BJ (cell line): ENCODE measurements at regions not wholly inside any gene's neighbourhood (a gene's known extent, or its start where the extent isn't known, plus 50 kb on each side); places are given as distances from the start of the nearest gene placed in this dataset.

Experiments used
- CTCF ChIA-PET: fragments of 350-600 bp; formaldehyde crosslinking; extraction: SDS; loops from one replicate; lab custom pipeline; 2021; ENCODE audit warnings: antibody characterized with exemption, inconsistent platforms; lab: Yijun Ruan, JAX
- POLR2A ChIA-PET: fragments of 300-600 bp; sonication (Branson Sonifier 250); formaldehyde crosslinking; extraction: SDS; loops from one replicate; lab custom pipeline; 2021; ENCODE audit warnings: antibody characterized with exemption; lab: Charles Lee
- DNase-seq: peaks from one replicate; pipeline ENCODE4 v3.0.0-alpha.2; 2011; ENCODE audit warnings: low read depth
- H3K27me3 ChIP-seq: 2 replicates; pipeline ENCODE4 v1.6.0; 2011; ENCODE audit warnings: low read length; ENCODE audit not compliant: control insufficient read depth, insufficient read depth
- H3K36me3 ChIP-seq: 2 replicates; pipeline ENCODE4 v1.5.1; 2011; ENCODE audit warnings: low read length; ENCODE audit not compliant: control insufficient read depth, insufficient read depth
- H3K4me3 ChIP-seq: 2 replicates; pipeline ENCODE4 v1.5.1; 2011; ENCODE audit warnings: low read depth, mild to moderate bottlenecking, control low read depth, low read length
- CTCF ChIP-seq: IDR thresholded peaks from 2 replicates; pipeline ENCODE4 v1.5.1; 2011; ENCODE audit warnings: low read depth, mild to moderate bottlenecking, control low read depth, inconsistent platforms, low read length, moderate library complexity; ENCODE audit not compliant: insufficient read depth

DNA sequence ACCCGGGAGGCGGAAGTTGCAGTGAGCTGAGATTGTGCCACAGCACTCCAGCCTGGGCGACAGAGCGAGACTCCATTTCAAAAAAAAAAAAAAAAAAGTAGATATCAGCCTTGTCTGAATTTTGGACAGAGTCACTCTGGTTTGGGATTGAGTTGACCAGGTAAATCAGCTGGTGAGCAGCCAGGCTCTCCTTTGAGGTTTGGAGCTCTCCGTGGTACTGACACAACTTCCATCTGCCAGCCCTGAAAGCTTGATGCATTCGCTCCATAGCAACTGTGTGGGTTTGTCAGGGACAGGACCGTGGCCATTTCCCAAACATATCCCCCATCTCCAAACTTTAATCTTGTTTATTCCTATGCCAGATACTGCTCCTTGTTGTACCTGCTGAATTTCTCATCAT is 155.2 kb downstream of the DMRTA2 start:
- no peak for DNase-seq
- no peaks in the 10 kb centered on the region for H3K27me3 ChIP-seq
- H3K4me3 ChIP-seq: no peak overlapping the region
- H3K36me3 ChIP-seq: no peaks in the 10 kb centered on the region
- ChIA-PET POLR2A (no interaction called here), CTCF (no interaction called here)
- no peak for TF ChIP-seq CTCF

DNA sequence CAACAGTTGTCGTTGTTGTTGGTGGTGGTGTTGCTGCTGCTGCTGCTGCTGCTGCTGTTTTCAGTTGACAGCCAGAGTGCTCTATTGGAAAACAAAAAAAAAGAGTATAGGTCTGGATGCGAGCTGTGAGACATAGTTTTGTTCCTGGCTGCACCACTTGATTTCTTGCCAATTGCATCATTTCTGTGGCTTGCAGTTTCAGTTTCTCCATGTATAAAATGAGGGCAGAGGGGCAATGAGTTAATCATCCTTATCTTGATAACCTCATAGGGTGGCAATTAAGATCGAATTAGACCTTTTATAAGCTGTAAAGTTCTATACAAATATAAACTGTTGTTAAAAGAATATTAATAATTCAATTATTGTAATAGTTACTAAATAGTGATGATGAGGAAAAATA is 156.7 kb downstream of the DMRTA2 start:
- no peak for DNase-seq
- TF ChIP-seq CTCF: no peak
- Histone ChIP-seq H3K36me3 (no peaks in the 10 kb centered on the region), H3K27me3 (no peaks in the 10 kb centered on the region), H3K4me3 (no peak overlapping the region)
- CTCF ChIA-PET: no interaction called here
- POLR2A ChIA-PET: no interaction called here

GRCh38 chr1:50265790-50266314 is 157.1 kb downstream of the ELAVL4 start:
- Histone ChIP-seq H3K36me3 (no peaks in the 10 kb centered on the region), H3K4me3 (no peak overlapping the region), H3K27me3 (no peaks in the 10 kb centered on the region)
- POLR2A ChIA-PET: no interaction called here
- CTCF ChIA-PET: no interaction called here
- DNase-seq: no peak
- no peak for TF ChIP-seq CTCF

GRCh38 chr1:50264590-50264989 is 155.9 kb downstream of the ELAVL4 start:
- no peak for DNase-seq
- H3K4me3 ChIP-seq: no peak overlapping the region
- ChIA-PET POLR2A (no interaction called here), CTCF (no interaction called here)
- no peak for TF ChIP-seq CTCF
- no peaks in the 10 kb centered on the region for H3K36me3 ChIP-seq
- no peaks in the 10 kb centered on the region for H3K27me3 ChIP-seq

- CTCF ChIA-PET: no interaction called here
Observed at GRCh38 chr1:50262436-50262835, 153.7 kb downstream of the ELAVL4 start.

More at GRCh38 chr1:50262436-50262835, 153.7 kb downstream of the ELAVL4 start:
- Histone ChIP-seq H3K36me3 (no peaks in the 10 kb centered on the region), H3K4me3 (no peak overlapping the region), H3K27me3 (no peaks in the 10 kb centered on the region)
- no peak for DNase-seq
- no peak for TF ChIP-seq CTCF
- POLR2A ChIA-PET: no interaction called here
